Right renal cortex interstitium (tissue), 3 donors: ENCODE measurements at regions not wholly inside any gene's neighbourhood (a gene's known extent, or its start where the extent isn't known, plus 50 kb on each side); places are given as distances from the start of the nearest gene placed in this dataset.
A peak's percentile ranks its signal among the peaks of the same experiment; 100 is the strongest.
"Not testable (repeated sequence)": the region's sequence is repeated elsewhere in the genome, so short reads cannot be mapped to it uniquely, and the experiment has no call there.

ENCODE experiments used
- DNase-seq, 3 donors: peaks; one replicate each; pipeline ENCODE4 v3.0.0-alpha.2; 2013; ENCODE audit warnings: low read depth in 3 of 3, low spot score in 2 of 3

DNA sequence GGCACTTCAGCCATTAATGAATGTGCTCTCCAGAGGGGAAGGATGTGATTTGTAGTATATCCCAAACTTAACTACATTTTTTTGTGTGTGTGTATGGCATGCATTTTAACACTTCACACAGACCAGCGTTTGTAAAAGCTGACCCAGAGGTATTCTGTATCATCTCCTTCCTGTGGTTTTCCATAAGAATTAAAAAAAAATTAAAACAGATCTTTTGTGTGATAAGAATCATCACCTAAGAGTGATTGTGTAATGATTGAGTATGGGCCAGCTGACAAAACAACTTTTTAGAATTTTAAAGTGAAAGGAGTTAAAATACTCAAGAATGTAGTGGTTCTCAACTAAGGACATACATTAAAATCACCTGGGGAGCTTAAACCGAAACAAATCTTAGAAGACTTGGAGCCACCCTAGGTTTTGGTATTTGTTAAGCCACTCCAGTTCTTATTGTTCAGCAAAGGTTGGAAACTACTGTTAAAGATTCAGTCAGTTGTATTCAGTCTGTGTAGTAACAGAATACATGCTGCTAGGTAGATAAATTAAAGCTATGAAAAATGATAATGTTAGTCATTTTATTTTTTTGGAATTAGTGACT lies 120.1 kb downstream of the HAUS1 start:
- no peak for DNase-seq

DNA sequence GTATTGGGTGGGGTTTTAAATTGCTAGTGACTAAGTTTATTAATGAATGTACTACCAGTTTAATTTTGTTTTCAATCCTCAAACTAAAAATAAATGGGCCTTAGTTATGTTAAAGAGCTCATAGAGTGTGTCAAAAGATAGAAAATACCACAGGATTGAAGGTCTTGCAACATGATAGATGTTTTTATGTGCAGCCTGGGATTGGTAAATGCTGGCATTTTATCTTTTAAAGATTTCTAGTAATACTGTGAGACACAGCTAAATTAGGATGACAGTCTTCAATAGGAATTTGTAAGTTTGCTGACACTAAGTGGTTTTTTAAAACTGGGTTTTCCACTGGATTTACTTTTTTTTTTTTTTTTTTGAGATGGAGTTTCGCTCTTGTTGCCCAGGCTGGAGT lies 122.3 kb downstream of the HAUS1 start:
- no peak for DNase-seq

DNA sequence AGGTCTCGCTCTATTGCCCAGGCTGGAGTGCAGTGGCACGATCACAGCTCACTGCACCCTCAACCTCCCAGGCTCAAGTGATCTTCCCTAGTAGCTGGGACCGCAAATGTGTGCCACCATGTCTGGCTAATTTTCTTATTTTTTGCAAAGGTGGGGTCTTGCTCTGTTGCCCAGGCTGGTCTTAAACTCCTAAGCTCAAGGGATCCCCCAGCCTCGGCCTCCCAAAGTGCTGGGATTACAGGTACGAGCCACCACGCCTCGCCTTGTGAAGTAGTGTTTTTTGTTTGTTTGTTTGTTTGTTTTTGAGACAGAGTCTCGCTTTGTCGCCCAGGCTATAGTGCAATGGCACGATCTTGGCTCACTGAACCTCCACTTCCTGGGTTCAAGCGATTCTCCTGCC lies 125.5 kb downstream of the HAUS1 start:
- DNase-seq = not testable (repeated sequence)

DNA sequence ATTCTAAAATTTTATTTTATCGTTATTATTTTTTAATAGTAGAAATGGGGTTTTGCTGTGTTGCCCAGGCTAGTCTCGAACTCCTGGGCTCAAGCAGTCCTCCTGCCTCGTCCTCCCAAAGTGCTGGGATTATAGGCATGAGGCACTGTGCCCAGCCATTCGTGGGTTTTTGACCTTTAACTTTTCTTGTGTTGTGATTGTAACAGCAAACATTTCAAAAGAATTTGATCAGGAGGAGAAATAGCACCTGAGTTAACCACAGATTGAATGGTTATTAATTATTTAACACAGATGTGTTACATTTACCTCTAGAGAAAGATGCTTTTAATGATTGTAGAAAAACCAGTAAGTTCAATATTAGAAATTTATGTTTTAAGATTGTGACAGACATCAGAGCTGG lies 132.0 kb downstream of the HAUS1 start:
- DNase-seq = no peak

DNA sequence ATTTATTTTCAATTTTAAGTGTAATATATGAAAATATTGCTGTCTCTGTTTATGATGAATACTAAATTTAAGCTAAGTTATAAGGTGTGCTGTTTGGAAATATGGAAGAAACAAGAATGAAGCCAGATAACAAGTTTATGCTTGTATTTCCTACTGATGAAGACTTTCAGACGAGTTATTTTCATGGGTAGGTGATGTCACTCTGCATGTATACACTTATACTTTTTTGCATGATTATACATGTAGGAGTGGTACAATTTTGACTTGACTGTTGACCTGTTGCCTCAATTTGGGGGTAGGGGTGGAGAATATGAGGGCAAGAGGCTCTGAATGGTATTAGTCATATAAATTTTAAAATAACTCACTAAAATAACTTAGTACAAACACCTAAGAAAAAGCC lies 133.7 kb downstream of the HAUS1 start:
- no peak for DNase-seq

DNA sequence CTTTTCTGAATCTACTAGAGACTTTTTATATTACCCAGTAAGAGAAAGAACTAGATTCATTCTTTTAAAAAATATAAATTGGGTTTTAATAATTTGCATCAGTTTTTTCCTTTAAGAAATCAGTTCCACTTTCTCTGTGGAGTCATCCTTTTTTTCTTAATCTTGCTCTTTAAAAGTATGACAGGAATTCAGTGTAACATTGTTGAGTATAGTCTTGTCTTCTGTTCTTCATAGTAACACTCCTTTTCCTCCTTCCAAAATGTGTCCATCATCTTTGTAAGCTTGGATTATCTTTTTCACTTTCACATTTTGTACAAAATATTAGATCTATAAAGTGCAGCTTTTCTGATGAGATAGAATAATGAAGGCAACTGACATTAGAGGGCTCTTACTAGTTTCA lies 135.4 kb downstream of the HAUS1 start:
- no peak for DNase-seq

DNA sequence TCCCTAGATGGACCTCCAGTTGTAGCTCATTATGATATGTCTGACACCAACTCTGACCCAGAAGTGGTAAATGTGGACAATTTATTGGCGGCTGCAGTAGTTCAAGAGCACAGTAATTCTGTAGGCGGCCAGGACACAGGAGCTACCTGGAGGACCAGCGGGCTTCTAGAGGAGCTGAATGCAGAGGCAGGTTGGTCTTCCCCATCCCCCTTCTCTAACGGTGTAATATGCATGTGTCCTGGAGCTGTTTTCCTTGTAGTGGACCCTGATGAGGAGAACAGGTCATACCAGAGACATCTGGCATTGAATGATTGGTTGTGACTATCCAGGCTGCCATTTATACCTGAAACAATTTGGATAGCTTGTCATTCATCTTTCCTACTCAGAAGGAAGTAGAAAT lies 135.8 kb downstream of the HAUS1 start:
- no peak for DNase-seq

DNA sequence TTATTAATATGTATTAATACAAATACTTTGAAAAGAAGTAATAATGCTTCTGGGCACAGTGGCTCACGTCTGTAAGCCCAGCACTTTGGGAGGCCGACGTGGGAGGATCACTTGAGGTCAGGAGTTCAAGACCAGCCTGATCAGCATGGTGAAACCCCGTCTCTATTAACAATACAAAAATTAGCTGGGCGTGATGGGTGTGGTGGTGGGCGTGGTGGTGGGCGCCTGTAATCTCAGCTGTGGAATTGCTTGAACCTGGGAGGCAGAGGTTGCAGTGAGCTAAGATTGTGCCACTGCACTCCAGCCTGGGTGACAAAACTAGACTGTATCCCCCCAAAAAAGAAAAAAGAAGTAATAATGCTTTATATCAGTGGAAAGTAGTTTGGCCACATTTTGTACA lies 137.2 kb downstream of the HAUS1 start:
- not testable (repeated sequence) for DNase-seq

DNA sequence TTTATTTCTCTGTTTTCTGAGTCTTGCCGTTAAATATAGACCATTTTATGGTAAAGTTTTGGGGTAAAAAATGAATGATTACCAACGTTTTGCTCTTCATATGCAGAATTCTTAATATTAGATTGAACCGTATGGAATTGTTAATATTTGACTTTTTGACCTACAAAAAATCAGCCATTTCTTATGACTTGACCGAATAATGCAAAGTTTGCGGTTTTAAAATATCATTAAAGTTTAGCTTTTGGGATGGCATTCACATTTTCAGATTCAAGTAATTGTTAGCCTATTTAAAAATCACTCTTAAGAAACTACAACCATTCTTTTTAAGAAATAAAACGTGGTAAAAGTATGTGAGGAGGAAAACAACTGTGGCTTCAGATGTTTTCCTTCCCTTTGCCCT lies 138.0 kb downstream of the HAUS1 start:
- no peak for DNase-seq

DNA sequence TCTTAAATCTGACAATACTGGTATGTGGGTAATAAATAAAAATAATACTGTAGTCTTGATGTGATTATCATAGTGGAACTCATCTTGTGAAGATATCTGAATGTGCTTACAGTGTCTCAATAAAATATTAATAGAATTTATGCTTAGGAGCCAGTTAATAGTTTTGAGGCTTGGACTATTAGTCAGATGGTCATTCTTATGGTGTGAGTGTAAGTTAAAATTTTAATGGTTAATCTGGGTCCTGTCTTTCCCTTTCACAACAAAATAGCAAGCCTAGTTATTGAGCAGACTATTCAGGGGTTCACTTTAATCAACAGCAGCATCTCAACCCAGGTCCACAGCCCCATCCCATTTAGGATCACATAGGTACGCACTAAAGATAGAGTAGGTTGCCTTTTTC lies 138.9 kb downstream of the HAUS1 start:
- no peak for DNase-seq

DNA sequence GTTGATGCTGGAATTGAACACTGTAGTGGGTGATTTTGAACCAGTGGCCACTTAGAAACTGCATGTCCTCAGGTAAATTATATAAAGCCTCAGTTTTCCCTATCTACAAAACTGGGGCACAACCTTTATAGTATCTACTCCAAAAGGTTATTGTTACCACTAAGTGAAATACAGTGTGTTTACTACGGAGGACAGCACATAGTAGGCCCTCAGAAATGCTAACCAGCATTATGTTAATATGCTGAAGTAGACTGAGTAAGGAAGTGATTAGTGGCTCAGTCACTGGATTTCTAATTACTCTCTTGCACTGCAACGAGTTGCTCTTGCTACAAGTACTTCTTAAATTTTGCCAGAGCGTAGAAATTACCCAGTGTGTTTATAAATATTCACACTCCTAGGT lies 139.5 kb downstream of the HAUS1 start:
- DNase-seq = no peak

DNA sequence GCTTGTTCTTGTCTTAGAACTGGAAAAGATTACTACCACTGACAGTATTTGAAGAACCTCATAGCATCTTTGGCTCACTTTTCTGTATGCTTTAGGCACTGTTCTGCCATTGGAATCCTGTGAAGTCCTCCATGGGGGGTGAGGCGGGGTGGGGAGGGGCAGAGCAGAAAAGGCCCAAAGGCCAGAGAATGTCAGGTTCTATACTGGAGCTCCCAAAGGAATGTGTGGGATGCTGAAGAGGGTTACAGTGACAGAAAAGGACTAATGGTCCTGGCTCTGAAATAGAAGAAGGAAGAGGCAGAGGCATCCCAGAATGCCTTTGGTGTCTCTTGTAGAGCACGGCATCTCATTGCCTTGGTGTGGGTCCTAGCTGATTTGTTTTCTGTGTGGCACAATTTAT lies 141.9 kb downstream of the HAUS1 start:
- no peak for DNase-seq

DNA sequence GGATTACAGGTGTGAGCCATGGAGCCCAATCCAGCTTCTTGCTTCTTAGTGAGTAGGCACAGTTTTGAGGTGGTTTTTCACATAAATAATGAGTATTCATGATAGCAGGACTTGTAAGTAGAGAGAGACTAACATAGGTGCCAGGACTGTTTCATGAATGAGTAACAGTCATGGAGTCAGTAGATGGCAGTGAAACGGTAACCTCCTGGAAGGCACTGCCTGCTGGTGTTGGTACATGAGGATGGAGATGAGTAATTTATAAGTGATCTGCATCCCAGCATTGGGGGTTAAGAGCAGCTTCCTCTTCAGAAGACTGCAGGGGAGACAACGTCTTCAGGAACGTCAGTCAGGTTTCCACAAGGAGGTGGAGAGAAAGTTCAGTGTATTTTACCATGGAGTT lies 143.8 kb downstream of the HAUS1 start:
- DNase-seq = no peak

DNA sequence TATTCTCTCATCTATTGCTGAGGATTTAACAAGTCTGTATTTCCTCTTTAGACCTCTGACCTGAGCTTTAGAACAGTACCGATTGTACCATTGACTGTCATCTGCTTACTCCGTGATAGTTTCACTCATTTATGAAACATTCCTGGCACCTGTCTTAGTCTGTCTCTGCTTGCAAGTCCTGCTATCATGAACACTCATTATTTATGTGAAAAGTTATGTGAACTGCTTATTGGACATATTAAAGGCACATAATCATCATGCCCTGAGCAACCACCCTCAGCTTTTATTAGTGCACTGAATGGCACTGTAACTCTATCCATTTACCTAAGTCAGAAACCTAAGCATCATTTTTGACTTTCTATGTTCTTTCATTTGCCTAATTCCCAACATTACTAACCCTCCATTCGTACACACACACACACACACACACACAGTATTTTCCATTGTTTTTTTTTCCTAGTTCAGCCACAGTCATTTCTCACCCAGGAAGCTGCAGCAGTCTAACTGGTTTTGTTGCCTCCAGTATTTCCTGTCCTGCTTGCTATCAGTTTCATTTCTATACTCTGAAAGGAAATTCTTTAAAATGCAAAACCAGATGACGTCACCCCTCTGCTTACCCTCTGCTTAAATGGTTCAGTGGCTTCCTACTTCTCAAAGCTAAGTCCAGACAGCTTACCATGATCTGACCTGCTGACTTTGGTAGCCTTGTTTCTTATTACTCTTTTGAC lies 146.1 kb downstream of the HAUS1 start:
- DNase-seq = peak in 2 of 3 donors; percentile 54 to 57

DNA sequence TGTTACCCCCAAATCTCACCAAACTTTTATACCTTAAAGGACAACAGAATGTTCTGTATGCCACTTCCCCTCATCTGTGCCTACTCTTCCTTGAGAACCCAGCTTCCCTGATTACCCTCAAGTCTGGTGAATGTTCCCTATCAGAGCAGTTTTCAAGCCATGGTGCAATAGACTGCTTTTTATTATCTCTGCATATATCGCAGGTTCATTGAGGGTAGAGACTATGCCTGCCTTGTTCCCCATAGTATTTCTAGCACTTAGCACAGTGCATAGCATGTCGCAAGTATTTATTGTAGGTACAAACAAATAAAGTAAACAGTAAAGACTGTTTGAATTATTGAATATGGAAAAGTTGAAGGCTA lies 146.6 kb downstream of the HAUS1 start:
- peak in 1 of 3 donors; percentile 33 for DNase-seq

DNA sequence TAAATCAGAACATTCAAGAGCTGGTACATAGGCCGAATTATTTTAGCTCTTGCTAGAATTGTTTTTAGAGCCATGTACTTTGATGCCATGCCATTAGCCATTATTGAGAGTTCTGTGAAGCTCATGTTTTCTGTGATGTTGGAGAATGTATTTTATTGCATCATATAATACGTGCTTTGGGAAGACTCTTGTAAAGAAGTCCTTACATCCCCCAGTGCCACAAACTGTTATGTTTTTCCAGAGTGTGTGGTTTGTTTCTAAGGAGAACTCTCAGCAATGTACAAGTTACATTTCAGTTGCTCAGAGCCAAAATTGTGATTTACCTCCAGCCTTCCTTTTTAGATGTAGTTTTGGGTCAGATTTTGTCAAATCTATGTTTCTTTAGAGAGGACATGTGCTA lies 148.6 kb downstream of the HAUS1 start:
- no peak for DNase-seq

DNA sequence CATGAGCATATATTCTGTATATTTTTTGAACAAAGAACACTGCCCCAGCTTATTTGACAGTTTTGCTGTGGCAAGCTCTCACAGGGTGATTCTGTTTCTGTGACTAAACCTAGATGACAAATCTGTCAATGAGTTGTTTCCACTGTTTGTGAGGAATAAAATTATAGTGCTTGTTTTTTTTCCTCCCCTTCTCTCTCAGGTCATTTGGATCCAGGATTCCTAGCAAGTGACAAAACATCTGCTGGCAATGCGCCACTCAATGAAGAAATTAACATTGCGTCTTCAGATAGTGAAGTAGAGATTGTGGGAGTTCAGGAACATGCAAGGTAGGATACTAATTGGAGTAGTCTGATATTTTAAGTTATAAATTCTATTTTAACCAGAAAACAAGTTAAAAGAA lies 149.3 kb downstream of the HAUS1 start:
- DNase-seq = no peak

DNA sequence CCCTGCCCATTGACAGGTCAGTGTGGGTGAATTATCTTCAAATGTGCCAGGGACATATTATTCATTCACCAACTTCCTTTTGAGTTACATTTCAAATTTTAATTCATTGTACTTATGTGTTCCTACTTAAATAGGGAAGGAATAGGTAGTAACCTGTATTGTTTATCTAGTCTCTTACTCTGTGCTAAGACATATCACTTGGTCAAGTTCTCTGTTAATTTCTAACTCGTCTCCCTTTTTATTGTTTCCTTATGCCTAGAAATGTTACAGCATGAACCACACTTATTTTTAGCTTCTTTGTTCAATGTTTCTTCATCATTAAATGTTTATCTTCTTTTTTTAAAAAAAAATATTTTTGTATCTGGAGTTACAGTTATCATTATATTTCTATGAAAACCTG lies 151.9 kb downstream of the HAUS1 start:
- no peak for DNase-seq

DNA sequence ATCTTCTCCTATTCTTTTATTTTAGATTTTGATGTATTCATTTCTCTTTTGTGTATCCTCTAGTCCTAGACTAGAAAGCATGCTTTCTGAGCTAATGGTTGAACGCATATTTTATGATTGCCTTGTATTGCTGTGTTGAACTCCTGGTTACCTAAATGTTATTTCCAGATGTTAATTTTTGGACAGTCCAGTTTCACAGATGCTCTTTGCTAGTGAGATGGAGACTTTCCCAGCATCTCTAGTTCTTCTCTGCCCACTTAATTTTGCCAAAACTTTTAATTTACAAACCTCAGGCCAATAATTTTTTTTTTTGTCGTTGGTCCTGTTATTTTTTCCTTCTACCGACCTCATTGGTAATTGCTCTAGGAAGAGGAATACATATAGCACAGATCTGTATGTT lies 153.2 kb downstream of the HAUS1 start:
- no peak for DNase-seq

DNA sequence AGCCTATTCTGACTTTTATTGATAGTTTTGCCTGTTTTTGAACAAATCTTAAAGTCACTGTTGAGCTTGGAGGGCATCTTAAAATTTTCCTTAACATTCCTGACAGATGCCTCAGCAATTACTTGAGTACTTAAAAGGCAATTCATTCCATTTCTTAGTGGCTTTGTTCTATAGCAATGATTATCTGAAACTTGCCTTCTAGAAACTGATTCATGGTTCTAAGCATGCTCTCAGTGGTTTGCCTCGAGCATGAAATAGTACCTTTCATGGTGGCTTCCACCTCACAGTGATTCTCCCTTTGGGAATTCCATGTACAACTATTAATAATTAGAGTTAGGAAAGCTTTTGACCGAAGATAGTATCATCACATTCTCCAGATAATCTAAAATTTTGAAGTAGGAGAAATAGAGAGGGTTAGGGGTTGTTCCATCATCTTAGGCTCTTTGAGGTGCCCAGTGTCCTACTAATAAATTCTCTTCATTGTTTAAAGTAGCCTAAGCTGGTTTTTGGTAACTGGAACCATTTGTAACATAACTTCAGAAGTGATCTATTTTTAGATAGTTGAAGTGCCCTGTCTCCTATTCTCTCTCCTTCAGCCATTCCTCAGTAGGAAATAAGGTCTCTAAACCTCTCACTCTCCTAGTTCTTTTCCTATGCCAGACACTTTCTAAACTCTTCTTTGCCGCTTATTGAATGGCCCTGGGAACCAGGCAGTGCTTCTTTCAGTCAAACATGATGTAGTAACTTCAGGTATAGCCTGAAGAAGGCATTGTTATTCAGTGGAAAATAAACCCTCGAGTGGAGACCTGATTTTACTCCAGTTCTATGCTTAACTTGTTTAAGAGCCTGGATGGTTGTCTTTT lies 156.1 kb downstream of the HAUS1 start:
- no peak for DNase-seq

DNA sequence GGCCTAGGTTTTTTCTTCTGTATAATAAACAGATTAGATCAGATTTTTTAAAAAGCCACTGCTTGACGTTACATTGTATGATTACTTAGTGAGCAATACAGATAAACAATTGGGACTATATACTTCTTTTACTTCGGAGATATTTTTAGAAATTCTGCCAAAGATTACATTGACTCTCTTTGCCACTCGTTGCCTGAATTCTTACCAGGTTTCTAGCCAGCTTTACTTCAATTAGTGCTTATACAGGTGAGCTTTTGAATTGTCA lies 156.6 kb downstream of the HAUS1 start:
- DNase-seq = no peak

DNA sequence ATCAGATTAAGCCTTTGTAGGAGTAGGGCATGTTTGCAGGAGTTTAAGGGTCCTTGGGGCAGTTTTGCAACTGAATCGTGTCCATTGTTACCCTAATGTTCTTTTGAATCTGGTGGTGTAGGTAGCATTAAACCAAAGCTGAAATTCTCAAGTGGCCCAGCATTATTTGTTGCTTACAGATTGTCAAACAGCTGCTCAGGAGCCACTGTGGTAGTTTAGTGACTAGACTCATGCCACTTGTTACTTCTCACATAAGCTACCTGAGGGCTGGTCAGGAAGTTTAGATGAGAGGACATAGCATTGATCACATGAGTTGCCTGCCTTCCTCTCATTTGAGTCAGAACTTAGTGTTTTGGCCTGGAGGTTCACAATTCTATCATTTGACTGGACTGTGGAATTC lies 157.6 kb downstream of the HAUS1 start:
- DNase-seq = no peak
